Limb (tissue), 2 donors: ENCODE measurements at regions not wholly inside any gene's neighbourhood (a gene's known extent, or its start where the extent isn't known, plus 50 kb on each side); places are given as distances from the start of the nearest gene placed in this dataset.
"Not testable (repeated sequence)": the region's sequence is repeated elsewhere in the genome, so short reads cannot be mapped to it uniquely, and the experiment has no call there.

Experiments
- DNase-seq, 2 donors: peaks; one replicate each; pipeline ENCODE4 v3.0.0-alpha.2; 2016; ENCODE audit errors: extremely low spot score in 2 of 2

DNA sequence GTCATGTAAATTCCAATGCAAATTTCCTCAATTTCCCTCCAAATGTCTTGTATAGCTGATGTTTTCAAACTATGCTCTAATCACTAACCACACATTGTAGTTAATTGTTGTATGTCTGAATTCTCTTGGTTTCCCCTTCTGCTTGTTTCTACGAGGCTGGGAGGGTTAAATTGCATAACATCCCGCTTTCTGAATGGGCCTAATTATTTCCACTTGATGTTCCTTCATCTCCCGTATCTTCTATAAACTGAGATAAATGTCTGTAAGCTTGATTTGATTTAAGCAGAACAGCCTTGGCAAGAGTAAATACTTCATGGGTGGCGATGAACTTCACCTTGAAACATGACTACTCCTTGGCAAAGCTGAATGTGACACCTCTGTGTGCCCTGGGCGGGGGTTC lies 72.2 kb downstream of the SERINC2 start:
- no peak for DNase-seq

DNA sequence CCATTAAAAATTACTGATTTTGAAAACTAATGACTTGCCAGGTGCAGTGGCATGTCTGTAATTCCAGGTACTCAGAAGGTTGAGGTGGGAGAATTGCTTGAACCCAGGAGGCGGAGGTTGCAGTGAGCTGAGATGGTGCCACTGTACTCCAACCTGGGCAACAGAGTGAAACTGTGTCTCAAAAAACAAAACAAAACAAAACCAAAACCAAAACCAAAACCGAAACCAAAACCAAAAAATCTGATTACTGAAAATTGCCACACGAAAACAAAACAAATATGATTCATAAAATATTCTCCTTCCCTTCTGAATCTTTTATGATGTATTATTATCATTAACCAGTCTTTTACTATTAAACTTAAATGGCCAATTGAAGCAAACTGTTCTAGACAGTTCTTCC lies 74.1 kb downstream of the SERINC2 start:
- no peak for DNase-seq

DNA sequence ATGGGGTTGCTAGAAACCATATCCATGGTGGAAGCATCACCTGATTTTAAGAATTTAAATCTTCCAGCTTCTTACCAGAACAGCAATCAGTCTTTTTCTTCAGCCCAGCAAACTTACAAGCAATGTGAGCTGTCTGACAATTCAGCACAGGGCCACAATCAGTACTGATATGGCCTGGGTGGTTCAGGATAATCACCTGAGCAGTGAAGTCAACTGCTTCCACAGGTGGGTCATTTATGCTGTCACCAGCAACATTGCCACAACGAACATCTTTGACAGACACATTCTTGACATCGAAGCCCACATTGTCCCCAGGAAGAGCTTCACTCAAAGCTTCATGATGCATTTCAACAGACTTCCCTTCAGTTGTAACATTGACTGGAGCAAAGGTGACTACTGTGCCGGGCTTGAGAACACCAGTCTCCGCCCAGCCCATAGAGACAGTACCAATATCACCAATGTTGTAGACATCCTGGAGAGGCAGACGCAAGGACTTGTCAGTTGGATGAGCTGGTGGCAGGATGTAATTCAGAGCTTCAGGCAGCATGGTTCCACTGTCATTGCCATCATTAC lies 74.8 kb downstream of the SERINC2 start:
- no peak for DNase-seq

DNA sequence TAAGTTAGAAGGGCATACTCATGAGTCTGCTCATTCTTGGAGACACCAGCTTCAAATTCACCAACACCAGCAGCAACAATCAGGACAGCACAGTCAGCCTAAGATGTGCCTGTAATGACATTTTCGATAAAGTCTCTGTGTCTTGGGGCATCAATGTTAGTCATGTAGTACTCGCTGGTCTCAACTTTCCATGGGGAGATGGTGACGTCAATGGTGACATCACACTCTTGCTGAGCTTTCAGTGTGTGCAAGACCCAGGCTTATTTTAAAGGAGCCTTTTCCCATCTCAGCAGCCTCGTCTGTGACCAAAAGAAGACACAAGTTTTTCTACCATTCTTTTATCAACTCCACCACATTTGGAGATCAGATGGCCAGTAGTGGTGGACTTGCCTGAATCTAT lies 75.5 kb downstream of the SERINC2 start:
- DNase-seq = no peak

DNA sequence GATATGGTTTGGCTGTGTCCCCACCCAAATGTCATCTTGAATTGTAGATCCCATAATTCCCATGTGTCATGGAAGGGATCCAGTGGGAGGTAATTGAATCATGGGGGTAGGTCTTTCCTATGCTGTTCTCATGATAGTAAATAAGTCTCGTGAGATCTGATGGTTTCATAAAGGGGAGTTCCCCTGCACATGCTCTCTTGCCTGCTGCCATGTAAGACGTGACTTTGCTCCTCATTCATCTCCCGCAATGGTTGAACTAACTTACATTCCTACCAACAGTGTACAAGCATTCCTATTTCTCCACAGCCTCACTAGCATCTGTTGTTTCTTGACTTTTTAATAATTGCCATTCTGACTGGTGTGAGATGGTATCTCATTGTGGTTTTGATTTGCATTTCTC lies 76.6 kb downstream of the SERINC2 start:
- not testable (repeated sequence) for DNase-seq

DNA sequence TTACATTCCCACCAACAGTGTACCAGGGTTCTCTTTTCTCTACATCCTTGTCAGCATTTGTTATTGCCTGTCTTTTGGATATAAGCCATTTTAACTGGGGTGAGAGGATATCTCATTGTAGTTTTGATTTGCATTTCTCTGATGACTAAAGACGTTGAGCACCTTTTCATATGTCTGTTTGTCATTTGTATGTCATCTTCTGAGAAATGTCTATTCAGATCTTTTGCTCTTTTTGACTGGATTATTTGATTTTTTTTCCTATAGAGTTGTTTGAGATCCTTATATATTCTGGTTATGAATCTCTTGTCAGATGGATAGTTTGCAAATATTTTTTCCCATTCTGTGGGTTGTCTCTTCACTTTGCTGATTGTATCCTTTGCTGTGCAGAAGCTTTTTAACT lies 77.6 kb downstream of the SERINC2 start:
- DNase-seq = not testable (repeated sequence)

DNA sequence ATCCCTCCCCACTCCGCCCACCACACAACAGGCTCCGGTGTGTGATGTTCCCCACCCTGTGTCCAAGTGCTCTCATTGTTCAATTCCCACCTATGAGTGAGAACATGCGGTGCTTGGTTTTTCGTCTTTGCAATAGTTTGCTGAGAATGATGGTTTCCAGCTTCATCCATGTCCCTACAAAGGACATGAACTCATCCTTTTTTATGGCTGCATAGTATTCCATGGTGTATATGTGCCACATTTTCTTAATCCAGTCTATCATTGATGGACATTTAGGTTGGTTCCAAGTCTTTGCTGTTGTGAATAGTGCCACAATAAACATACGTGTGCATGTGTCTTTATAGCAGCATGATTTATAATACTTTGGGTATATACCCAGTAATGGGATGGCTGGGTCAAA lies 81.0 kb upstream of the TINAGL1 start:
- DNase-seq = not testable (repeated sequence)

DNA sequence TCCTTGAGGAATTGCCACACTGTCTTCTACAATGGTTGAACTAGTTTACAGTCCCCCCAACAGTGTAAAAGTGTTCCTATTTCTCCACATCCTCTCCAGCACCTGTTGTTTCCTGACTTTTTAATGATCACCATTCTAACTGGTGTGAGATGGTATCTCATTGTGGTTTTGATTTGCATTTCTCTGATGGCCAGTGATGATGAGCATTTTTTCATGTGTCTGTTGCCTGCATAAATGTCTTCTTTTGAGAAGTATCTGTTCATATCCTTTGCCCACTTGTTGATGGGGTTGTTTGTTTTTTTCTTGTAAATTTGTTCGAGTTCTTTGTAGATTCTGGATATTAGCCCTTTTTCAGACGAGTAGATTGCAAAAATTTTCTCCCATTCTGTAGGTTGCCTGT lies 80.5 kb upstream of the TINAGL1 start:
- DNase-seq = not testable (repeated sequence)

DNA sequence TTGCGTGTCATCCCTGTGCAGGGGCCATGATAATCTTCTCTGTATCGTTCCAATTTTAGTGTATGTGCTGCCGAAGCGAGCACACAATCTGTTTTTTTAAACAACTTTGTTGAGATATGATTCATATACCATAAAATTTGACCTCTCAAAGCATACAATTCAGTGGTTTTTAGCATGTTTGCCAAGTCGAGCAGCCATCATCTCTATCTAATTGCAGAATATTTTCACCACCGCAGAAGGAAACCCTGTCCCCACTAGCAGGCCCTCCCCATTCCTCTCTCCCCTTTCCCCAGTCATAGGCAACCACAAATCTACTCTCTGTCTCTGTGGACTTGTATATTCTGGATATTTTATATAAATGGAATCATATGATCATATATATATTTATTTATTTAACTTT lies 78.7 kb upstream of the TINAGL1 start:
- no peak for DNase-seq

DNA sequence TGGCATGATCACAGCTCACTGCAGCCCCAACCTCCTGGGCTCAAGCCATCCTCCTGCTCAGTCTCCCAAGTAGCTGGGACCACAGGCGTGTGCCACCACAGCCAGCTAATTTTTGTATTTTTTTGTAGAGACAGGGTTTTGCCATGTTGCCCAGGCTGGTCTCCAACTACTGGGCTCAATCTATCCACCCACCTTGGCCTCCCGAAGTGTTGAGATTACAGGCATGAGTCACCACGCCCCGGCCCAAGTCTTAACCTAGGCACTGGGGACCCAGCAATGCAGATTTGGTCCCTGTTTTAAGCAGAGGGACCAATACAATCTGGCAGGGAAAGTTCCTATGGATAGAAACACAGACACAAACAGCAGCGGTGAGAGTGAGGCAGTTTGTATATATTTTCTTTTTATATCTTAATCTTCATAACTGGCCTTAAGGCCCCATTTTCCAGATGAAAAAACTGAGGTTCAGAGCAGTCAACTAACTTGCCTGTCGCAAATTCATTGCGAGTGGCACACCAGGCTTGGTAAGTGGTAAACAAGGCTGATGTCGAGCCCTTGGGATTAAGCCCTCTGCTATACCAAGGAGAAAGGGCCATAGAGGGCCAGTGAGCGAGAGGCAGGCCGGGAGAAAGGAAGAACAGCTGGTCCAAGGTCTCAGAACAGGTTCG lies 77.8 kb upstream of the TINAGL1 start:
- DNase-seq = no peak

DNA sequence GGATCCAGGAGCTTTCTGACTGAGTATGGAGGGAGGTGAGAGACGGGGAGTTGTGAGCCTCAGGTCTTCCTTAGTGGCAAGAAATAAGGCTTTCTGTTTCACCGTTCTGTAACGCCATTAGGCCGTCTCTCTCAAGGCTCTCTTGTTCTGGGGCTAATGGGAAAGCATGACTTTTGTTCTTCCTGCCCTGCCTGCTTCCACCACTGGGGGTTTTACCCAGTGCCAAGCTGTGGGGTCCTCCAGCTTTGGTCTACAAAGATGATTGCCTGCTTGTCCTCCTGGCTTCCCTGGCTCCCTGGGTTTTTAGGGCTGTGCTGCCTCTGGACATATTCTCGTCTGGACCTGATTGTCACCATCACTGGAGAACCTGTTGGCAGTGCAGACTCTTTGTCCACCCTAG lies 74.8 kb upstream of the TINAGL1 start:
- no peak for DNase-seq

DNA sequence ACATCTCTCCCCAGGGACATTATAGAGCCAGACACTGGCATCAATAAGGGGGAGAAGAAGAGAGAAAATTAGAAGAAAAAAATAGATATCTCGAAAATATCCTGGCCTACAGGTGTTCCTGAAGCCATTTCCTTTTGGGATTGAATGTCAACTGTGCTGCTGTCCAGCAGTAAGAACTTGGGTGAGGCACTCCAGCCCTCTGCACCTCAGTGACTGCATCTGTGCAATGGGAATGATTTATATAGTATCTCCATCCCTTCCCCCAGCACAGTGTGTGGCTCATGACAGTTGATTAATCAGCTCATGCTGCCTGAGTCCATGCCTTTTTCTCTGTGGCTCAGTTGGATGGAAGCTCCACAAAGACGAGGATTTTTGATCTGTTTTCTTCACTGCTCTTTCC lies 74.1 kb upstream of the TINAGL1 start:
- no peak for DNase-seq

DNA sequence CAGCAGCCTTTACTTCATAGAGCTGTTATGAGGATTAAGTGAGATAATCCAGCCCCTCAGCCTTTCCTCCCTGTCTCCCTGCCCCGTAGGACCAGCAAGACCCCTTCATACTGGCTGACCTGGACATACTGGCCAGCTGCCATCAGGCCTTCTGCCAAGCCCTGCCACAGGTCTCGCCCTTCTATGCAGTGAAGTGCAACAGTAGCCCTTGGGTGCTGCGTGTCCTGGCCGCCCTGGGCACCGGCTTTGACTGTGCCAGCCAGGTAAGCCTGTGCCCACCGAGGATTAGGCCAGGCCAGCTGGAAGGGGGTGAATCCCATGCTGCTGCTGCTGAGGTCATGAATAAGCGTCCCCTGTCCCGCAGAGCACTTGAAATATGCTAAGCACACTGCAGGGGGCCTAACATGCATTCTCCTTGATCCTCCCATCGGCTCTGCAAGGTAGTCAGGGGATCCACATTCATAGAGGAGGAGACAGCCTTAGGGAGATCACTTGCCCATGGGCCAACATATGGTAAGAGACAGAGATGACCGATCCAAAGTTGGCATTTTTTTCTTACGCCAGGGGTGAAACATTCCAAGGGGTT lies 73.3 kb upstream of the TINAGL1 start:
- no peak for DNase-seq

DNA sequence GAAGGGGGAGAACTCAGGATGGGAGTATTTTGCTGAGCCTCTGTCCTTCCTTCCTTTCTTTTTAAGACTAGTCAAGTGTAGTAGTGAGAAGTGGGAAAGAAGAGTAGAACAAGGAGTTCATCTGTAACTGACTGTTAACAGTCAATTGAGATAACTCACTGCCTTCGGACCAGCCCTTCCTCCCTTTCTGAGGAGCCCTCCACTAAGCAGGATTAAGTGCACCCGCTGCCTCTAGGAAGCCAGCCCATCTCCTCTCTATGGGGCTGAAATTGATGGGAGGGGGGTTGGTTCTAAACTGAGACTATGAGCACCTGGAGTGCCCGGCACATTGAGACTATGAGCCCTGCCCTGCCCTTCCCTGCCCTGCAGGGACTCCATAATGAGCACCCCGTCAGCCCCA lies 72.7 kb upstream of the TINAGL1 start:
- DNase-seq = no peak

DNA sequence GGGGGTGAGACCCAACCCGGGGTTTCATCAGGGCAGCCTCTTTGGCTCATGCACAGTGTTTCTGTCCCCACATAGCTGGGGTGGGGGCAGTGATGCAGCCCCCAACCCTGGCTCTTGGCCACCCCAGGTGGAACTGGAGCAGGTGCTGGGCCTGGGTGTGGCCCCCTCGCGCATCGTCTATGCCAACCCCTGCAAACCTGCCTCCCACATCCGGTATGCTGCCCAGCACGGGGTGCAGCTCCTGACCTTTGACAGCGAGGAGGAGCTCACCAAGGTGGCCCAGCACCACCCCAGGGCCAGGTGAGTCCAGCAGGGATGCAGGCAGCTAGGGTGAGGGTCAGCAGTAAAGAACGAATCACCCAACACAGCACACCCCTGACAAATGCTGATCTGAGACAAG lies 72.3 kb upstream of the TINAGL1 start:
- no peak for DNase-seq

DNA sequence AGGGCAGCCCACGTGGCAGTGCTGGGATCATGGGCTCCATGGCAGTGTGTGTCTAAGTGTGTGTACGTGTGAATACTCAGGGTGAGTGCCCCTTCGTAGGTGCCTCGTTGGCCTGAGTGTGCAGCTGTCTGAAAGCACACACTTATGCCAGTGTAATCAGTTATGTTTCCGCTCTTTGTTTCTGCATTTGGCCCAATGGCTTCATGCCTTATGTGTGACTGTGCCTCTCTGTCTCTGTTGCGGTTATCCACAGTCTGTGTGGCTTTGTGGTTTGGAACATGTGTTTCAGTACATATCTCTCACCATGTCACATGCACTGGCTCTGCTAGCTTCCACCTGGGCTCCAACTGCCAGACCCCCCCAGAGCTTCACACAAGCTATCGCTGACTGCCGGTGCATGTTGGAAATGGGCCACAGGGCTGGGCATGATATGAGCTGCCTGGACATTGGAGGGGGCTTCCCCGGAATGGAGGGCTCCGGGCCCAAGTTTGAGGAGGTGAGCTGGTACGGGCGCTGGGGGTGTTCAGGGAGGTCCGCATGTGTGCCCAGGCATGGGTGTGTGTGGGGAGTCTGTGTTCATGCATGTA lies 70.3 kb upstream of the TINAGL1 start:
- peak in 1 of 2 donors; percentile 1 for DNase-seq

DNA sequence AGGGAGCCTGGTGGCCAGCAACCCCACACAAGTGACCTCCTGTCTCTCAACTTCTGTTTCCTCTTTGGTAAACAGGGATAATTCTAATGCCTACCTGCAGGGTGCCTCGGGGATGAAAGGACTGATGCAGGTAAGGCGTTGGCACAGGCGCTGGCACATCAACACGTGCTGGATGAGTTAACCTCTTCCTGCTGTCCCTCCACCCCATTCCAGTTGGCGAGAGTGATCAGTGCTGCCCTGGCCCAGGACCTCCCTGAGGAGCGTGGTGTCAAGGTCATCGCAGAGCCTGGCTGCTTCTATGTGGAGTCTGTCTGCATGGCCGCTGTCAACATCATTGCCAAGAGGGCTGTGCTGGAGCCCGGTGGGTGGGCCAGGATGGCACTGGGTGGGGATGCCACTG lies 69.1 kb upstream of the TINAGL1 start:
- DNase-seq = no peak

DNA sequence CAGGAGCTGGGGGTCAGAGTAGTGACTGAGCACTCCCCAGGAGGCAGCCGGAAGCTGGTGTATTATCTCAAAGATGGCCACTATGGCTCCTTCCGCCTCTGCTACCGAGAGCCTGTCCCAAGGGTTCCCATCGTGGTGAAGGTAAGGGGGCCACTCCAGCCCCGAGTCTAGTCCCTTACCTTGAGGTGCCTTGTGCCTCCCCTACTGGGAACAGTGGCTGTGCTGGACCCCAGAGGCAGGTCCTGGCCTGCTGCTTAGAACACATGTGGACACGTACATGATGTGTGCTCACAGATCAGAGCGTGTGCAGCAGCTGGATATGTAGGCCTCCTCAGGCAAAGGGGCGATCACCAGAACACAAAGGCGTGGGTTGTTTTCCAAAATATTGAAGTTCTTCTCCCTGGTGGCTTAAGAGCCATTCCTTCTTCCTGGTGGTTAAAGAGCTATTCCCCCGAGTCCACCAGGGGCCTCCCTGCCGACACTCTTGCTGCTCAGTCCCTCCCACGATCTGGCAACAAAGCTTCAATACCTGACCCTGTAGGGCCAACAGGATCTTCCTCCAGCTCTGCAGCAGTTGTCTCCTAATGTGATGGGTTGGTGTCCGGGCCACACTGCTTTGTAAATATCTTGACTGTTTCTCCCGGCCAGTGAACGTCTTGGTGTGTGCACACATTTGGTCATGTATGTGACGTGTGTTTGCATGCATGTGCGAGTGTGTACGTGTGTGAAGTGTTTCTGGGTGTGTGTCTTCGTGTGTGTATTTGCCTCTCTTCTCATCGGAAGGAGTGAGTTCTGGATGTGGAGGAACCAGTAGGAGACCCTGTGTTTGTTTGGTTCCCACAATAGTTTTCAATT lies 68.4 kb upstream of the TINAGL1 start:
- DNase-seq = no peak

DNA sequence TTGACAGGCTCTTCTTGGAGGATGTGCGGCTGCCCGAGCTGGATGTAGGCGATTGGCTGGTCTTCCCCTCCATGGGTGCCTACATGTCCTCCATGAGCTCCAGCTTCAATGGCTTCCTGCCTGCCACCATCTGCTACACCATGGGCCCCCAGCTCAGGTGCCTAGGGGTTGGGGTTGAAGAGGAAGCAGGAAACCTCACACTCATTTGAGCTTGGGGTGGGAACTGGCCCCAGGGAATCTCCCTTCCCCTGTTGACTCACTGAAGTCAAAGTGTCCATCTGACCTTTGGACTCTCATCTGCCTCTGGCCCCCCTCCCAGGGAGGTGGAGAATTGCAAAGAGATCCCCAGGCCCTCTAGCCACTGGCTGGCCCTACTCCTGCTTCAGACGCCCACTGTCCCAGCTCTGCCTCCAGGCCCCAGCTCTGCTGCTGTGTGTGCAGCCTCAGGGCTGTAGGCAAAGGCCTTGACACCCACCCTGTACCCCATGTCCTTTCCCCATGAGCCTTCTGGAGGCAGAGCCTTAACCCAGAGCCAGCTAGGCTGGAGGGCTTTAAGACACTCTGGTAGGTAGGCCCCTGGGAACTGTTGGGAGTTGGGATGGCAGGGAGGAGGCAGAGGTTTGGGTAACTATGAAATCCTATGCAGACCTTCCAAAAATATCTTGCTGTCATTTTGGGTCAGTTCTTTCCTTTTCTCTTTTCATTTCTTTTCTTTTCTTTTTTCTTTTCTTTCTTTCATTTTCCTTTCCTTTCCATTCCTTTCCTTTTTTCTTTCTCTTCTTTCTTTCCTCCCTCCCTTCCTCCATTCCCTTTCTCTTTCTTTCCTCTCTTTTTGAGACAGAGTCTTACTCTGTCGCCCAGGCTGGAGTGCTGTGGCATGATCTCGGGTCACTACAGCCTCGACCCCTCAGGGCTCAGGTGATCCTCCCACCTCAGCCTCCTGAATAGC lies 66.9 kb upstream of the TINAGL1 start:
- DNase-seq = no peak

DNA sequence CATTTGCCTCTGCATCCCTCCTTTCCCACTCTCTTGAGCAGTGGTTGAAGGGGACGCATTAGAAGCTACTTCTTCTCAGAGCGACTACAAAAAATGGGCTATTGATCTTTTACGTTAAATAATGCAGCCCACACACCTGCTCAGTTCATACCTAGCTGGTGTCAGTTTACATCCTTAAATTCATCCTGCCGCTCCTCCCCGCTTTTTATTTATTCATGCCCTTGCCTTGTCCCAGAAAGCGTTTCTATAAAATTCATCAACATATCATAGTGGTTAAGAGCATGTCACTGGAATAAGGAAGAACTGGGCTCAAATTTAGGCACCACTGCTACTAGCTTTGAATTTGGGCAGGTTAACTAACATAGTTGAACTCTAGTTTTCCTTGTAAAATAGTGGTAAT lies 66.0 kb upstream of the TINAGL1 start:
- DNase-seq = no peak
